ENCODE measurements at regions not wholly inside any gene's neighbourhood (a gene's known extent, or its start where the extent isn't known, plus 50 kb on each side); places are given as distances from the start of the nearest gene placed in this dataset.
"Not testable (repeated sequence)": the region's sequence is repeated elsewhere in the genome, so short reads cannot be mapped to it uniquely, and the experiment has no call there.

DNA sequence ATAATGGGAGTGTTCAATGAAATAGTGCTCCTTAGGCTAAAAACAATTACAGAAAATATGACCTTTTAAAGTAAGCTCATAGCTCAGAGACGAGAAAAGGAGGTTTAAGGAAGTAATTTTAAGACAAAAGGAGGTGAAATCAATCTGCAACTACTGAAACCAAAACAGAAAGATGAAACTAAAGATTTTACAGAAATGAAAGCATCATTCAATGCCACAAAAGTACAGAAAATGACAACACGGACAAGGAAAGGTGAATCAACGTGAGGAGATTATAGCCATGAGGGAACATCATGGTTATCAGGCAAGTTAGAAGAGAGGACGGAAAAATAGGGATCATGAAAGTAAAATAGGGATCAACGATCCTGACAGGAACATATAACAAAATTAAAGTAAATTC lies 745.2 kb downstream of the PCDH17 start:
- no peak for ATAC-seq

DNA sequence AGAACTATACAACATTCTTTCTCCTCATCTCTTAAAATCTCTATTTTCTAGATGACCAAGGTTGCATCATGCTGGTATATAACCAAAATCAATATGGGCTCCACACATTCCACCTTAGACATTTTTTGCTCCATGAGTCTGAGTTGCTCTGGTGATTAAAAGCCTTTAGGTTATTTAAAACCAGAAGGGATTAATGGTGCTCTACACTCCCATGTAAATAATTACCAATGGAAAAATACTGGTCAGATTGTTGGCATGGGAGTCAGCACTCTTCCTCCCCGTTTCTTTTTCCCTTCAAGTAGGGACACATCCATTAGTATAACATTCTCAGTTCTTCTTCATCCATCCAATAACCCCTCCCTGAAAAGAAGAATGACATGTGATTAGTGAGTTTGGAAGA lies 747.7 kb downstream of the PCDH17 start:
- no peak for ATAC-seq

GRCh38 chr13:58385336-58385735 lies 753.8 kb downstream of the PCDH17 start:
- ATAC-seq = not testable (repeated sequence)

GRCh38 chr13:58397596-58398387 lies 766.2 kb downstream of the PCDH17 start:
- ATAC-seq = no peak

DNA sequence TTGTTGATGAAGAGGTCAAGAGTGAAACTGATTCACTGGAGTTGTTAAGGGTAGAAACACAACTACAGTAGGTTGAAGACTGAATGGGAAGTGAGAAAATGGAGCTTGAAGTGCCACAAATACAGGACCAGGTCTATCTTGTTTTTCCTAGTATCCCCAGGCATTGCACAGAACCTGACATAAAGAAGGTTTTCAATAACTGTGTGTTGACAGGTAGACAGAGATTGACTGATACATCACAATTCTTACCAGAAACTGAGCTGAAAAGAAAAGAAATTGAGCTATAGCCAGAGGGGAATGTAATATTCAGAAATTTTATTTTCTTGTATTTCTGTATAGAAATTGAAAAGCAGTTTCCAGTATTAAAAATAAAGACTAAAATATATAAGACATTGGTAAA lies 767.7 kb downstream of the PCDH17 start:
- ATAC-seq = no peak

DNA sequence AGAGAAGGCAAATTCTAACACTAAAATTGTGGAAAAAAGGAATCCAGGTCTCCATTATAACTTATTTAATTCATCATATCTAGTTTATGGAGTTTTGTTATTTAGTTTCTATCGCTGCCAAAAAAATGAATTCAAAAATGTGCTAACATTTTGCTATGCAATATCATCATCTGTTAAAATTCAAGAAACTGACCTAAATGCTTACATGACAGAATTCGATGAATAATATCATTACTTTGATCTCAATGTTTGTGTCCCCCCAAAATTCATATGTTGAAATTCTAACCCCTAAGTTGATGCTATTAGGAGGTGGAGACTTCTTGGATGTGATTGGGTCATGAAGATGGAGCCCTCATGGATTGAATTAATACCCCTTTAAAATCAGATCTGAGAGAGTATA lies 775.0 kb downstream of the PCDH17 start:
- ATAC-seq = no peak

- ATAC-seq = no peak
Observed at GRCh38 chr13:58429917-58430316, 798.4 kb downstream of the PCDH17 start.

DNA sequence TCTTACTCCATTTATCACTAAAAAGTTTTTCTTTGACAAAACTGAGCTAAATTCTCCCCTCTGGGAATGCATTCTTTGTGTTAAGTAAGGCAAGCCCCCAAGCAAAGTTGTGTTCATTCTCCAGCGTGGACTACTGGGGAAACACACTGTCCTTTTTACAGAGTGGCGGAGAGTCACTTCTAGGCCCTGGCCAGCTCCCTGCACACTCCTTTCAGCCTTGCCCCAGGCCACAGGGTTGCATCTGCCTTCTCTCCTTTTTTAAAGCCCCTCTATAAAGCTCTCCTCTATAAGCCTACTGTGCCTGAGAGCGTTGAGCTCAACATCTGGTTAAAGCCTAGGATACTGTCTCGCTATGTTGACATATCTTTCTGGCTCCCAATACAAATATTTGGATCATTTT lies 803.4 kb downstream of the PCDH17 start:
- ATAC-seq = peak in 1 of 2 donors; percentile 17

DNA sequence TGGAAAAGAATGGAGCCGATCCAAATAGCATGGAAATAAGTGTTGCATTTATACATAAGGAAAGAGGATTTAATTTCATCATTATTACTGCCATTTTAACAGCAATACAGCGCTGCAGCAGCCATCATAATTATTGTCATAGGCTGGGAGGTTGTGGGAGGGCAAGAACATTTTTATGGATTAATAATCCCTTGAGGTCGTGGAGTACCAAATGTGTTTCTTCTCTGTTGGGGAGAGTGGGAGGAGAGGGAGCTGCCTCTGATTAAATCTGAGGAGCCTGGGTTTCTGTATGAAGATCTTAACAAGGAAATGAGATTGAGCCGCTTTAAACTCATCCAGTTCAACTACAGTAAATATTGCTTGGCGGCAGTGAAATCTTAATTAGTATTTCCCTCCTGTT lies 805.9 kb downstream of the PCDH17 start:
- no peak for ATAC-seq

GRCh38 chr13:58446979-58447378 lies 815.4 kb downstream of the PCDH17 start:
- ATAC-seq = no peak

DNA sequence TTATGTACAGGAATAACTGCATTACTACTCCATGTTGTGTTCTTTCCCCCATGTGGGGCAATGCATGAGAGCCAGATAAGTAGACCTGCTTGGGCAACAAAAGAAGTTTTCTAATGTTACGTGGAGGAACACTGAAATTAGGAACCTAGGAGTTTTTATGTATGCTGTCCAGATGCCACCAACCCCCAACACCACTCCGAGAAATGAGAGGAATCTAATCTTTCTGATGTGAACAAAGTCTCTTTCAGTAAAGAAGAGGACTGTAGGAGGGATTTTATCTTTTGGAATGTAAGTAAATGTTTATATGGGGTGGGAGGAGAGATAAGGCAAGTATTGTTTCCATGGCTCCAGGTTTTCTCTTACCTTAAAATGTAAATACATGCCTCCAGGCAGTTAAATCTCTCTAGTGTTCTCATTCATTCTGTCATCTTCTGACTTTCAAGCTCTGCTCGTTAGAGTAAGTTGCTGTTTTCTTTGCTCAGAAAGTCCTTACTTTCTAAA lies 820.6 kb downstream of the PCDH17 start:
- ATAC-seq = no peak

DNA sequence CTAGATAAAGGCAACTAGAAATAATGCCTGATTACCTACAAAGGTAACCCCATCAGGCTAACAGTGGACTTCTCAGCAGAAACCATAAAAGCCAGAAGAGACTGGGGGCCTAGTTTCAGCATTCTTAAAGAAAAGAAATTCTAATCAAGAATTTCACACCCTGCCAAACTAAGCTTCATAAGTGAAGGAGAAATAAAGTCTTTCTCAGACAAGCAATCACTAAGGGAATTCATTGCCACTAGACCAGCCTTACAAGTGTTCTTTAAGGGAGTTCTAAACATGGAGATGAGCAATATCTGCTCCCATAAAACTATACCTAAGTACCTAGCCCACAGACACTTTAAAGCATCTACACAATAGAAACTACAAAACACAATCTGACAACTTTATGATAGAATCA lies 823.5 kb downstream of the PCDH17 start:
- no peak for ATAC-seq

DNA sequence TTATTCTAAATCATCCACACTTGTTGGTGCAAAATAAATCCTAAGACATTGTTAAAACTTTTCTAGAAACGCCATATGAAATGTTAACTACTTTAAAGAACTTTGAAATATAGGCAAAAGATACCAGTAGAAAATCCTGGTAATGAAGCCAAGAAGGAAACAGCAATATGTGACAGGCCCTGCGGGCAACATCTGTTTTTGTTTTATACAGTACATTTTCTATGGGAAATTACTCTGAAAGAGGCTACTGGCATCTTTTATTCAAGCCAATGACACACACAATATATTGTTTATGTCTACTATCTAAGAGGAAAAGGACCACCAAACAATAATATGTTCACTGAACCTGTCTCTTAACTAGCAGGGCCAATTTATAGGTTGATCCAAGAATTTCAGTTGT lies 829.7 kb downstream of the PCDH17 start:
- ATAC-seq = no peak

DNA sequence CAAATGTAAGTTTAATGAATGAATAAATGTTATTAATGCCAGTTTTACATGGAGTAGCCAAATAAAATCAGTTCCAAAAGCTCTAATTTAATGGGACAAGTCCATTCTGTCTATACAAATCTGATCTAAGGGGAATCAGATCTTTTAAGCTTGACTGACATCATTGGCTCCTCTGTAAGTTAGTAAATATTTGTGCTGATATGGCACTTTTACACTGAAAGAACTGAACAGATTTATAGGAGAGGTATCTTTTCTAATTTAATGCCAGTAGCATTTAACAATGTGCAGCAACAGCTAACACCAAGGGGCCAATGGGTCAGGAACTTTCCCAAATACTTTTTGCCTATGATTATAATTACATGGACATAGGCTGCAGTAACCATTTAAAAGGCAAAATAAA lies 832.3 kb downstream of the PCDH17 start:
- ATAC-seq = no peak

DNA sequence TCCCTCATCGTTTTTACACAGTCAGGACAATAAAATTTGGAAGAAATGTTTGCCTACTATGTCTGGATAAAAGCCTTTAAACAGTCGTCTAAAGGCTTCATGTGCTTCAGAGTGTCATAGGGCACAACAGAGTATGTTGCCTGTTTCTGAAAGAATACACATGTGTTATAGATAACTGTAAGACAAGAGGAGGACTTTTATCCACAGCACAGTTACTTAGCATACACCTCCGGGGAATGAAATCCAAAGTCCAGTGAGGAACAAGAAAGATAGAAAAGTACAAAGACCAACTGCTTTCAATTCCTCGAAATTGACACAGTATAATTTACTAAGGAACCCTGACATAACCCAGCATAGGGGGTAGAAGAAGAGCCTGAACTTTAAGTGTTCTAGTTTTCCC lies 835.6 kb downstream of the PCDH17 start:
- no peak for ATAC-seq

GRCh38 chr13:58472483-58472882 lies 840.9 kb downstream of the PCDH17 start:
- ATAC-seq = no peak

DNA sequence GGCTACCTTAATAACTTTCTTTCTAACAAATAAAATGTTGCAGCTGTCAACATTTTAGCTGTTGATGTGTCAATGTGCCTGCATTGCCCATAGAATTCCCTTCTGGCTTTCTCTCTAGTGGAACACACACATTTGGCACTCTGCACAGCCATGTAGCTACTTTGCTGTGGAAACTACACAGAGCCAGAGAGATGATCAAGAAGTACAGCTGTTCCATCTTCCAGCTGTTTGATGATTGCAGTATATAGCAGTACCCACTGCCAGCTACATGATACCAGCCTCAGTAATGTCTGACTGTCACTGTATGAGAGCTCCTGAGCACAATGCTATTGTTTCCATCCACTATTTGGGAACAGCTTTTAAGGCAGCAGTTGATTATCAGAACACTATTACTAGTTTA lies 843.0 kb downstream of the PCDH17 start:
- ATAC-seq = no peak

GRCh38 chr13:58476206-58476918 lies 844.8 kb downstream of the PCDH17 start:
- no peak for ATAC-seq

- ATAC-seq = no peak
Observed at GRCh38 chr13:58478858-58479257, 847.3 kb downstream of the PCDH17 start.

DNA sequence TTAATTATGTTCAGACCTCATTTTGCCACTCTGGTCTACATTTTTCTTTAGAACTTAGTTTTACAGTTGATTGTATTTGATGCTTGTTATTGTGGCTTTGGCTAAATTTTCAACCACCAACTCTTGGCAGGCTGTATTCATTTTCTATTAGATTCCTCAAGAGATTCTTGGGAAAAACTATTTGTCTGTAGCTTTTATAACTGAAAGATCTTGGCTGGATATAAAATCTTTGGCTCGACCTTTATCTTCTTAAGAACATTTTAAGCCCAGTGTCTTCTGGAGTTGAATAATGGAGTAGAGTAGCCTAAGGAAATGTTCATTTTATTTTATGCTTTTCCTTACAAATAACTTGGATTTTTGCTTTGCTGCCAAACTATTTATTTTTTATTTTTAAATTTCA lies 848.5 kb downstream of the PCDH17 start:
- ATAC-seq = no peak

- ATAC-seq = no peak
Observed at GRCh38 chr13:58488251-58488650, 856.7 kb downstream of the PCDH17 start.

- no peak for ATAC-seq
Observed at GRCh38 chr13:58495668-58496067, 864.1 kb downstream of the PCDH17 start.

DNA sequence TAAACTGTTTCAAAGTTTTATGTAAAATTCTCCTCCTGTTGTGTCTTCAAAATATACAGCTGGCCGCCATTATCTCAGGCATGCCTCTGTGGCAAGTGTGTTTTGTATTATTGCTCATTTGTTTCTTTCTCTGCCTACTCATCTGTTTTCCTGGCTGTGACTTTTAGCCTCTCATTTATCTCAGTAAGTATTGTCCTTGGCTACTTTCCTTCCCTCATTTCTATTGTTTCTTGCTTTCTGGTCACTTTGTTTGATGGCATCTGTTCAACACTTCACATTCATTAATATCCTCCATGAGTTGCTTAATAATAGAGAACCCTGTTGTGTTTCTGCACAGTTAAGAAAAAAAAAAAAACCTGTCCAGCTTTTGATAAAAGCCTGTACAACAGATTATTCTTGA lies 869.4 kb downstream of the PCDH17 start:
- no peak for ATAC-seq

GRCh38 chr13:58504202-58504700 lies 872.7 kb downstream of the PCDH17 start:
- ATAC-seq = not testable (repeated sequence)

Measured in activated CD4-positive, CD25-positive, alpha-beta regulatory T cell treated with anti-CD3 and anti-CD28 coated beads, Interleukin-2, amount 50 U/mL, for 24 hours (primary cell).